ENCODE measurements at regions not wholly inside any gene's neighbourhood (a gene's known extent, or its start where the extent isn't known, plus 50 kb on each side); places are given as distances from the start of the nearest gene placed in this dataset.

DNA sequence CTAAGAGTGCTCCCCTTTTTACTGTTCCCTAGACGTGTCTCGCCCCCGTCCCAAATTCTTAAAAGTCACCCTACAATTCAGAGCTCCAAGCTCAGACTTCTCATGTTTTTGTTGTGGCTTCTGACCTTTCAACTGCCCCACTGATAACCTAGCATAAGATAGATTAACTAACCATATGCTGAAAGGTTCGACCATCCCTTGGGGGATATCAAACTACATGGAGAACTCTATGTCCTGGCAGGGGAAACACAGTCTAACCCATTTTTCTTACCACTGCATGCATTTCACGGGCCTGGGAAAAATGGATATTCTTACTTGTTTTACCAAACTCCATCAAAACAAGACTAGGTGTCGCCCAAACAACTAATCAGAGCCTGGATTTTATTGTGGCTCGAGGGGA lies 236.4 kb upstream of the MID1 start:
- no peaks in the 10 kb centered on the region for H4K20me1 ChIP-seq (ENCODE audit: insufficient read depth)
- H3K9me2 ChIP-seq (ENCODE audit: insufficient read depth, low read length), result no peaks in the 10 kb centered on the region
- no peaks in the 10 kb centered on the region for H3K79me2 ChIP-seq (replicated peaks; ENCODE audit: insufficient read depth, low read length)
- no peaks in the 10 kb centered on the region for H3K9me3 ChIP-seq (ENCODE audit: low read length)
- no peak for TF ChIP-seq POLR2AphosphoS5 (IDR thresholded peaks at IDR 0.05)
- no peak for TF ChIP-seq MXI1 (conservative IDR thresholded peaks at IDR 0.05; ENCODE audit: poor library complexity, severe bottlenecking)
- TF ChIP-seq EP300 (conservative IDR thresholded peaks at IDR 0.05; ENCODE audit: poor library complexity, severe bottlenecking), result no peak
- TF ChIP-seq, protein P1, sequence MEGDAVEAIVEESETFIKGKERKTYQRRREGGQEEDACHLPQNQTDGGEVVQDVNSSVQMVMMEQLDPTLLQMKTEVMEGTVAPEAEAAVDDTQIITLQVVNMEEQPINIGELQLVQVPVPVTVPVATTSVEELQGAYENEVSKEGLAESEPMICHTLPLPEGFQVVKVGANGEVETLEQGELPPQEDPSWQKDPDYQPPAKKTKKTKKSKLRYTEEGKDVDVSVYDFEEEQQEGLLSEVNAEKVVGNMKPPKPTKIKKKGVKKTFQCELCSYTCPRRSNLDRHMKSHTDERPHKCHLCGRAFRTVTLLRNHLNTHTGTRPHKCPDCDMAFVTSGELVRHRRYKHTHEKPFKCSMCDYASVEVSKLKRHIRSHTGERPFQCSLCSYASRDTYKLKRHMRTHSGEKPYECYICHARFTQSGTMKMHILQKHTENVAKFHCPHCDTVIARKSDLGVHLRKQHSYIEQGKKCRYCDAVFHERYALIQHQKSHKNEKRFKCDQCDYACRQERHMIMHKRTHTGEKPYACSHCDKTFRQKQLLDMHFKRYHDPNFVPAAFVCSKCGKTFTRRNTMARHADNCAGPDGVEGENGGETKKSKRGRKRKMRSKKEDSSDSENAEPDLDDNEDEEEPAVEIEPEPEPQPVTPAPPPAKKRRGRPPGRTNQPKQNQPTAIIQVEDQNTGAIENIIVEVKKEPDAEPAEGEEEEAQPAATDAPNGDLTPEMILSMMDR (IDR thresholded peaks at IDR 0.05; ENCODE audit: poor library complexity, severe bottlenecking), result no peak
- TF ChIP-seq RAD21 (conservative IDR thresholded peaks at IDR 0.05), result no peak
- no peak for TF ChIP-seq EZH2 (IDR thresholded peaks at IDR 0.05; ENCODE audit: borderline replicate concordance, insufficient read depth, low read length, poor library complexity, severe bottlenecking)
- TF ChIP-seq SMC3 (conservative IDR thresholded peaks at IDR 0.05; ENCODE audit: poor library complexity), result no peak
- no peak for TF ChIP-seq TAF1 (IDR thresholded peaks at IDR 0.05; ENCODE audit: low read depth)
- TF ChIP-seq, protein P2, sequence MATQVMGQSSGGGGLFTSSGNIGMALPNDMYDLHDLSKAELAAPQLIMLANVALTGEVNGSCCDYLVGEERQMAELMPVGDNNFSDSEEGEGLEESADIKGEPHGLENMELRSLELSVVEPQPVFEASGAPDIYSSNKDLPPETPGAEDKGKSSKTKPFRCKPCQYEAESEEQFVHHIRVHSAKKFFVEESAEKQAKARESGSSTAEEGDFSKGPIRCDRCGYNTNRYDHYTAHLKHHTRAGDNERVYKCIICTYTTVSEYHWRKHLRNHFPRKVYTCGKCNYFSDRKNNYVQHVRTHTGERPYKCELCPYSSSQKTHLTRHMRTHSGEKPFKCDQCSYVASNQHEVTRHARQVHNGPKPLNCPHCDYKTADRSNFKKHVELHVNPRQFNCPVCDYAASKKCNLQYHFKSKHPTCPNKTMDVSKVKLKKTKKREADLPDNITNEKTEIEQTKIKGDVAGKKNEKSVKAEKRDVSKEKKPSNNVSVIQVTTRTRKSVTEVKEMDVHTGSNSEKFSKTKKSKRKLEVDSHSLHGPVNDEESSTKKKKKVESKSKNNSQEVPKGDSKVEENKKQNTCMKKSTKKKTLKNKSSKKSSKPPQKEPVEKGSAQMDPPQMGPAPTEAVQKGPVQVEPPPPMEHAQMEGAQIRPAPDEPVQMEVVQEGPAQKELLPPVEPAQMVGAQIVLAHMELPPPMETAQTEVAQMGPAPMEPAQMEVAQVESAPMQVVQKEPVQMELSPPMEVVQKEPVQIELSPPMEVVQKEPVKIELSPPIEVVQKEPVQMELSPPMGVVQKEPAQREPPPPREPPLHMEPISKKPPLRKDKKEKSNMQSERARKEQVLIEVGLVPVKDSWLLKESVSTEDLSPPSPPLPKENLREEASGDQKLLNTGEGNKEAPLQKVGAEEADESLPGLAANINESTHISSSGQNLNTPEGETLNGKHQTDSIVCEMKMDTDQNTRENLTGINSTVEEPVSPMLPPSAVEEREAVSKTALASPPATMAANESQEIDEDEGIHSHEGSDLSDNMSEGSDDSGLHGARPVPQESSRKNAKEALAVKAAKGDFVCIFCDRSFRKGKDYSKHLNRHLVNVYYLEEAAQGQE (IDR thresholded peaks at IDR 0.05; ENCODE audit: borderline replicate concordance), result no peak
- no peak overlapping the region for H3K4me2 ChIP-seq (ENCODE audit: low read length)
- no peak overlapping the region for H3K4me3 ChIP-seq (ENCODE audit: low read length)
- no peaks in the 10 kb centered on the region for H3F3A ChIP-seq (ENCODE audit: insufficient read depth, low read length, poor library complexity, severe bottlenecking)
- H2AFZ ChIP-seq (ENCODE audit: low read depth, low read length), result no peak overlapping the region
- no peak overlapping the region for H3K27ac ChIP-seq (ENCODE audit: low read length)
- no peak overlapping the region for H3K9ac ChIP-seq (ENCODE audit: low read length)
- no peaks in the 10 kb centered on the region for H3K27me3 ChIP-seq (ENCODE audit: insufficient read depth, low read depth, low read length)
- no peaks in the 10 kb centered on the region for H3K36me3 ChIP-seq (ENCODE audit: insufficient read depth, low read length)

DNA sequence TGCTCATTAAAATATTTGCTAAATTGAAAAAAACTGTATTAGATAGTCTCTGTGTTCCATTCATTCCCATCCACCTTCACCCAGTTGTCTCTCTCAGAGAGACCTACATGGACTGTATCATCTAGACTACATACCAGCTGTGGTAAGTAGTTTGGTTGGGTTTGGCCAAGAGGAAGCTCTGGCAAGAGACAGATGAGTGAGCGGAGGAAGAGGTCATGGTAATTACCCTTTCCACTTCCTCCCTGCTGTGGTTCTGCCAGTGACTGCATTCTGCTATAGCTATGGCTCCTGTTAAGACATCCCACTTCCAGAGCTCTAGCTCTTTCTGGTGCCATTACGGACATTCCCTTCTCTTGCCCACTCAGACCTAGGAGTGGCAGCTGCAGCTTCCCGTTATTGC lies 239.0 kb upstream of the MID1 start:
- Histone ChIP-seq H3K9me2 (ENCODE audit: insufficient read depth, low read length) (no peaks in the 10 kb centered on the region), H3K4me3 (ENCODE audit: low read length) (no peak overlapping the region), H3K27me3 (ENCODE audit: insufficient read depth, low read depth, low read length) (no peaks in the 10 kb centered on the region), H3K79me2 (replicated peaks; ENCODE audit: insufficient read depth, low read length) (no peaks in the 10 kb centered on the region), H3F3A (ENCODE audit: insufficient read depth, low read length, poor library complexity, severe bottlenecking) (no peaks in the 10 kb centered on the region), H4K20me1 (ENCODE audit: insufficient read depth) (no peaks in the 10 kb centered on the region), H3K4me2 (ENCODE audit: low read length) (no peak overlapping the region), H2AFZ (ENCODE audit: low read depth, low read length) (no peak overlapping the region), H3K27ac (ENCODE audit: low read length) (no peak overlapping the region), H3K9me3 (ENCODE audit: low read length) (no peaks in the 10 kb centered on the region), H3K9ac (ENCODE audit: low read length) (no peak overlapping the region), H3K36me3 (ENCODE audit: insufficient read depth, low read length) (no peaks in the 10 kb centered on the region)
- TF ChIP-seq EP300 (conservative IDR thresholded peaks at IDR 0.05; ENCODE audit: poor library complexity, severe bottlenecking) (no peak), RAD21 (conservative IDR thresholded peaks at IDR 0.05) (no peak), SMC3 (conservative IDR thresholded peaks at IDR 0.05; ENCODE audit: poor library complexity) (no peak), MXI1 (conservative IDR thresholded peaks at IDR 0.05; ENCODE audit: poor library complexity, severe bottlenecking) (no peak), POLR2AphosphoS5 (IDR thresholded peaks at IDR 0.05) (no peak), TAF1 (IDR thresholded peaks at IDR 0.05; ENCODE audit: low read depth) (no peak), EZH2 (IDR thresholded peaks at IDR 0.05; ENCODE audit: borderline replicate concordance, insufficient read depth, low read length, poor library complexity, severe bottlenecking) (no peak)
- TF ChIP-seq, protein P2 (IDR thresholded peaks at IDR 0.05; ENCODE audit: borderline replicate concordance), result no peak
- TF ChIP-seq, protein P1 (IDR thresholded peaks at IDR 0.05; ENCODE audit: poor library complexity, severe bottlenecking), result no peak

Measured in neural cell (in vitro differentiated cells).